CD4-positive, alpha-beta T cell treated with Interleukin-2 at 100 ng/mL for 4 hours (primary cell): ENCODE measurements at regions not wholly inside any gene's neighbourhood (a gene's known extent, or its start where the extent isn't known, plus 50 kb on each side); places are given as distances from the start of the nearest gene placed in this dataset.
"Not testable (repeated sequence)": the region's sequence is repeated elsewhere in the genome, so short reads cannot be mapped to it uniquely, and the experiment has no call there.

Experiments used
- DNase-seq: peaks from one replicate; pipeline ENCODE4 v3.0.0-alpha.2; 2020; ENCODE audit warnings: low spot score

DNA sequence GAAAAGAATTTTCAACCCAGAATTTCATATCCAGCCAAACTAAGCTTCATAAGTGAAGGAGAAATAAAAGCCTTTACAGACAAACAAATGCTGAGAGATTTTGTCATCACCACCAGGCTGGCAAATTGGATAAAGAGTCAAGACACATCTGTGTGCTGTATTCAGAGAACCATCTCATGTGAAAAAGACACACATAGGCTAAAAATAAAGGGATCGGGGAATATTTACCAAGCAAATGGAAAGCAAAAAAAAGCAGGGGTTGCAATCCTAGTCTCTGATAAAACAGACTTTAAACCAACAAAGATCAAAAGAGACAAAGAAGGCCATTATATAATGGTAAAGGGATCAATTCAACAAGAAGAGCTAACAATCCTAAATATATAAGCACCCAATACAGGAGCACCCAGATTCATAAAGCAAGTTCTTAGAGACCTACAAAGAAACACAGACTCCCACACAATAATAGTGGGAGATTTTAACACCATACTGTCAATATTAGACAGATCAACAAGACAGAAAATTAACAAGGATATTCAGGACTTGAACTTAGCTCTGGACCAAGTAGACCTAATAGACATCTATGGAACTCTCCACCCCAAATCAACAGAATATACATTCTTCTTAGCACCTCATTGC is 55.9 kb upstream of the ACSM6 start:
- DNase-seq: not testable (repeated sequence)

DNA sequence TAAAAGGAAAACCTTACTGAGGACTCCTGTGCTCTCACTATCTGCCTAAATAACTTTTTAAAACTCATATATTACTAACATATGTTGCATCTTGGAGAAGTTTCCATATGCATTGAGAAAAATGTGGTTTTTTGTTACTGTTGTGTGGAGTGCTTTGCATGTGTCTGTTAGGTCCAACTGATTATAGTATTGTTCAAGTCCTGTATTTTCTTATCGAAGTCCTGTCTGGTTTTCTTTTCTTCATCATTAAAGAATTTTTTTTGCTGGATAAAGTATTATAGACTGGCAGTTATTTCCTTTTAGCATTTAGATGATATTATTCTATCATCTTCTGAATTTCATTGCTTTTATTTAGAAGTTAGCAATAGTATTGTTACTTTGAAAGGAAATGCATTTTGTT is 59.5 kb upstream of the ACSM6 start:
- no peak for DNase-seq

DNA sequence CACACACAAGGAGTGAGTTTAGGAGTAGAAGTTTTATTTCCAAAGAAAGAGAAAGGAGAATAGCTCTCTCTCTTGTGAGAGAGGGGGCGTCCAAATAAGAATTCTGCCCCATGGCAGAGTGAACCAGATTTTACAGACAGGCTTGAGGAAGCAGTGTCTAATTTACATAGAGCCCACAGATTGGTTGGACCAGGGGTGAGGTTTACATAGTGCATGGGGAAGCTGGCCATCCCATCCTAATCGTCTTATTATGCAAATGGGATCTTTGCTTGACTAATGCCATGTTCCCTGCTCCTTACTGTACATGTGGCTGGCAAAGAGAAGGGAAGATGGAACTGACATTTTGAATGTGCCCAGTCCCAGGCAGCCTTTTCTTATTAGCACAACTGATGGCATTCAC is 60.0 kb upstream of the ACSM6 start:
- DNase-seq: no peak

DNA sequence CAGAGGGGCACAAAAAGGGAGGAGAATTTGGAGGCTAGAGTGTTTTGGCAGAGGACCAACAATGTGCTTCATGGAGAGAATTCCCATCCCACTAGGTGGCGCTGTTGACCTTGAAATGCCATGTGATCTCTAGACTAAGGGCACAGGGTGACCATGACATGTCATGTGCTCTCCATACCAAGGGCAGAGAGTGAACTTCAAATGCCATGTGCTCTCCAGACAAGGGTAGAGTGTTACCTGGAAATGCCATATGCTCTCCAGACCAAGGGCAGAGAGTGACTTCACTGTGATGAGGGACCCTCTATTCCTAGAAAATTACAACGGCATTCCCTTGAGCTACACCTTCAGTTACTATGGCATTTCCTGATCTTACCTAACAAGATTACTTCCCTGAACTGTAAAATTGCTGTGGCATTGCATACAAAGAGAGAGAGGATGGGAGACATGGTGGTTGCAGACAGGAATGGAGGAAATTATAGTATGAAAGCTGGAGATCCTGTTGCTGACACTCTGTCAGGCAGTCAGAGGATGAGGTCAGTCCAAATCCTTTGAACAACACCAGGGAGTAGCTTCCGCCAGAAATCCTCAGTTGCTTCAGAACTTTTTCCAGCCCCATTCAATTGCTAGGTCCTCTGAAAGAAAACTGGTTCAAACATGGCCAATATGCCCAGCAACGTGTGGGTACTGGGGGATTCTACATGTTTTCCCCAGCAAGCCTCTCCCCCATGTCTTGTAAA is 60.9 kb upstream of the ACSM6 start:
- DNase-seq: peak; percentile 51

DNA sequence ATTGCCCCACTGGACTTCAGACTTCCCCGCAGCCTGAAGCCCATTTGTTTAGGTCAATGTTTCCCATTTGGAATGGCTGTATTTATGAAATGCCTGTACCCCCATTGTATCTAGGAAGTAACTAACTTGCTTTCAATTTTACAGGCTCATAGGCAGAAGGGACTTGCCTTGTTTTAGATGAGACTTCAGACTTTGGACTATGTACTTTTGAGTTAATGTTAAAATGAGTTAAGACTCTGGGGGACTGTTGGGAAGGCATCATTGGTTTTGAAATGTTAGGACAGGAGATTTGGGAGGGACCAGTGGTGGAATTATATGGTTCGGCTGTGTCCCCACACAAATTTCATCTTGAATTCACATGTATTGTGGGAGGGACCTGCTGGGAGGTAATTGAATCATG is 61.1 kb upstream of the CYP2C8 start:
- DNase-seq: not testable (repeated sequence)

DNA sequence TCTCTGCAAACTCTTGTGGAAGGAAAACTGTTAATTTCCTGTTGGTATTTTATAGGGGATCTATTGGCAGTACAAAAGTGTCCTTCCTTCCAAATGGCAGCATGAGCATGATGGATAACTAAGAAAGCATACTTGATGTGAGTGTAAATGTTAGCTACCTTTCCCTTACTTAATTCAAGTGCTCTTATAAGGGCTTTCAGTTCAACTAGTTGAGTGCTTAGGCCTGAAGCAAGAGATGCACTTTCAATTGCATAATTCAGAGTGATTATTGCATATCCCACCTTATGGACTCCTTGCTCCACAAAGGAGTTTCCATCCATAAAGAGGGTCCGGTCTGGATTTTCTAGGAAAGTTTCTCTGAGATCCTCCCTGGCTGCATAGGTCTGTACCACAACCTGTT is 56.3 kb upstream of the CYP2C8 start:
- no peak for DNase-seq

DNA sequence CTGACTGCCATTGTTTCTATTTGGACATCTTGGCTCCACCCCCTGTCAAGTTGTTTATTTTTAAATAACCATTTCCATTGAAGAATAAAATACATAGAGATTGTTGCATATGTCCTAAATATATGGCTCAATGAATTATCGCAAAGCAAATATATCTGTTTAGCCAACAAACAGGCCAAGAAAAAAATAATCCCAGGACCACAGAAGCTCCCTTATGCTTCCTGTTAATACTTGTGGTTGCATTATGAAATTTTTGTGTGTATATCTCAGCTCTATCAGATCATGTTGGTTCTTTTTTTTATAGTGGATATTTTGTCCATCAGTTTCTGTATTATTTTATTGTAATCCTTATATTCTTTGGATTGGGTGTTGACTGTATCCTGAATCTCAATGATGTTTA is 53.4 kb upstream of the CYP2C8 start:
- no peak for DNase-seq

DNA sequence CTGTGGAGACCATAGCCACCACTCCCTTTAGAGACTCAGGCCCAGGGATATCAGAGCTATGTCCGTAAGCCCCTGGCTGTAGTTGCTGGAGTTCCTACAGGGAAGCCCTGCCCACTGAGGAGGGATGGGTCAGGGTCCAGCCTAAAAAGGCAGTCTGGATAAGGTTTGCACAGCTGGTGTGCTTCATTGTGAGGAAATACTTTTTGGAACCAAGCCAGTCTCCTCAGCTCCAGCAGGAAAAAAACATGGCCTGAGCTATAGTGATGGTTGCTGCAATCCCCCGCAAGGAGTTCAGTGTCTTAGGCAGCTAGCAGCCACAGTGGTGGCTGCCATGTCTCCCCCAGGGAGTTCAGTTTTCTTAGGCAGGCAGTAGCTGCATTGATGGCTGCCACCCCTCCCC is 52.6 kb upstream of the CYP2C8 start:
- no peak for DNase-seq
